ENCODE measurements at regions not wholly inside any gene's neighbourhood (a gene's known extent, or its start where the extent isn't known, plus 50 kb on each side); places are given as distances from the start of the nearest gene placed in this dataset.

- Histone ChIP-seq H3K4me3 (ENCODE audit: low read depth, low read length) (no peak overlapping the region), H3K4me1 (peaks cover 25% of the 10 kb centered on the region), H3K4me2 (ENCODE audit: low read length) (no peak overlapping the region), H3K9me3 (ENCODE audit: control insufficient read depth, low read length) (no peaks in the 10 kb centered on the region), H3K27me3 (ENCODE audit: control insufficient read depth, insufficient read depth, low read length) (no peaks in the 10 kb centered on the region), H3K36me3 (ENCODE audit: control insufficient read depth, insufficient read depth, low read length) (no peaks in the 10 kb centered on the region), H2AFZ (no peak overlapping the region), H3K79me2 (no peaks in the 10 kb centered on the region), H3K9ac (no peak overlapping the region), H3K27ac (no peak overlapping the region)
- TF ChIP-seq, protein P1, sequence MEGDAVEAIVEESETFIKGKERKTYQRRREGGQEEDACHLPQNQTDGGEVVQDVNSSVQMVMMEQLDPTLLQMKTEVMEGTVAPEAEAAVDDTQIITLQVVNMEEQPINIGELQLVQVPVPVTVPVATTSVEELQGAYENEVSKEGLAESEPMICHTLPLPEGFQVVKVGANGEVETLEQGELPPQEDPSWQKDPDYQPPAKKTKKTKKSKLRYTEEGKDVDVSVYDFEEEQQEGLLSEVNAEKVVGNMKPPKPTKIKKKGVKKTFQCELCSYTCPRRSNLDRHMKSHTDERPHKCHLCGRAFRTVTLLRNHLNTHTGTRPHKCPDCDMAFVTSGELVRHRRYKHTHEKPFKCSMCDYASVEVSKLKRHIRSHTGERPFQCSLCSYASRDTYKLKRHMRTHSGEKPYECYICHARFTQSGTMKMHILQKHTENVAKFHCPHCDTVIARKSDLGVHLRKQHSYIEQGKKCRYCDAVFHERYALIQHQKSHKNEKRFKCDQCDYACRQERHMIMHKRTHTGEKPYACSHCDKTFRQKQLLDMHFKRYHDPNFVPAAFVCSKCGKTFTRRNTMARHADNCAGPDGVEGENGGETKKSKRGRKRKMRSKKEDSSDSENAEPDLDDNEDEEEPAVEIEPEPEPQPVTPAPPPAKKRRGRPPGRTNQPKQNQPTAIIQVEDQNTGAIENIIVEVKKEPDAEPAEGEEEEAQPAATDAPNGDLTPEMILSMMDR (IDR thresholded peaks at IDR 0.05): no peak
These were observed 99.1 kb downstream of the CPN2 start for GRCh38 chr3:194251891-194252560.

- H3K27ac ChIP-seq: no peak overlapping the region
- H3K9me3 ChIP-seq (ENCODE audit: control insufficient read depth, low read length): no peaks in the 10 kb centered on the region
- no peak overlapping the region for H3K9ac ChIP-seq
- H3K79me2 ChIP-seq: no peaks in the 10 kb centered on the region
- H3K27me3 ChIP-seq (ENCODE audit: control insufficient read depth, insufficient read depth, low read length): no peaks in the 10 kb centered on the region
- no peaks in the 10 kb centered on the region for H3K36me3 ChIP-seq (ENCODE audit: control insufficient read depth, insufficient read depth, low read length)
- H3K4me2 ChIP-seq (ENCODE audit: low read length): no peak overlapping the region
- H2AFZ ChIP-seq: no peak overlapping the region
- peaks cover 25% of the 10 kb centered on the region for H3K4me1 ChIP-seq
- H3K4me3 ChIP-seq (ENCODE audit: low read depth, low read length): no peak overlapping the region
- TF ChIP-seq, protein P1 (IDR thresholded peaks at IDR 0.05): no peak
These were observed 97.9 kb downstream of the CPN2 start for GRCh38 chr3:194253270-194253669.

GRCh38 chr3:194254040-194254439 lies 97.1 kb downstream of the CPN2 start:
- TF ChIP-seq, protein P1 (IDR thresholded peaks at IDR 0.05): no peak
- Histone ChIP-seq H3K9ac (no peak overlapping the region), H3K27me3 (ENCODE audit: control insufficient read depth, insufficient read depth, low read length) (no peaks in the 10 kb centered on the region), H3K4me1 (peaks cover 25% of the 10 kb centered on the region), H3K27ac (no peak overlapping the region), H3K4me3 (ENCODE audit: low read depth, low read length) (no peak overlapping the region), H3K9me3 (ENCODE audit: control insufficient read depth, low read length) (no peaks in the 10 kb centered on the region), H2AFZ (peak overlapping the region; percentile 56), H3K36me3 (ENCODE audit: control insufficient read depth, insufficient read depth, low read length) (no peaks in the 10 kb centered on the region), H3K4me2 (ENCODE audit: low read length) (no peak overlapping the region), H3K79me2 (no peaks in the 10 kb centered on the region)

GRCh38 chr3:194255252-194256039 lies 95.7 kb downstream of the CPN2 start:
- Histone ChIP-seq H3K27ac (peak overlapping the region; percentile 82), H3K4me2 (ENCODE audit: low read length) (peak overlapping the region; percentile 66), H3K4me1 (peaks cover 22% of the 10 kb centered on the region), H2AFZ (peak overlapping the region; percentile 78), H3K36me3 (ENCODE audit: control insufficient read depth, insufficient read depth, low read length) (no peaks in the 10 kb centered on the region), H3K4me3 (ENCODE audit: low read depth, low read length) (peak overlapping the region; percentile 6), H3K79me2 (no peaks in the 10 kb centered on the region), H3K27me3 (ENCODE audit: control insufficient read depth, insufficient read depth, low read length) (no peaks in the 10 kb centered on the region), H3K9me3 (ENCODE audit: control insufficient read depth, low read length) (no peaks in the 10 kb centered on the region), H3K9ac (no peak overlapping the region)
- TF ChIP-seq, protein P1 (IDR thresholded peaks at IDR 0.05): no peak

Measured in parathyroid adenoma (tissue), 2 donors.